ENCODE measurements at regions not wholly inside any gene's neighbourhood (a gene's known extent, or its start where the extent isn't known, plus 50 kb on each side); places are given as distances from the start of the nearest gene placed in this dataset.

- H3K9me3 ChIP-seq = no peaks in the 10 kb centered on the region
- DNase-seq (ENCODE audit: low spot score in 2 of 2) = no peak
- no peaks in the 10 kb centered on the region for H3K36me3 ChIP-seq
- H3K27ac ChIP-seq = no peak overlapping the region
- H3K27me3 ChIP-seq = no peaks in the 10 kb centered on the region
- peaks cover 0 to 8% (median 2%) of the 10 kb centered on the region in 4 donors for H3K4me1 ChIP-seq
- 64 to 72% methylated on average over 2 of the region's 2 CpGs for WGBS, 2 donors
- no peak overlapping the region for H3K4me3 ChIP-seq
- TF ChIP-seq POLR2A (IDR thresholded peaks at IDR 0.05) (no peak), CTCF (IDR thresholded peaks at IDR 0.05) (no peak), EP300 (IDR thresholded peaks at IDR 0.05) (no peak)
Measured at GRCh38 chr1:55821234-55821633, 606.1 kb upstream of the USP24 start.

DNA sequence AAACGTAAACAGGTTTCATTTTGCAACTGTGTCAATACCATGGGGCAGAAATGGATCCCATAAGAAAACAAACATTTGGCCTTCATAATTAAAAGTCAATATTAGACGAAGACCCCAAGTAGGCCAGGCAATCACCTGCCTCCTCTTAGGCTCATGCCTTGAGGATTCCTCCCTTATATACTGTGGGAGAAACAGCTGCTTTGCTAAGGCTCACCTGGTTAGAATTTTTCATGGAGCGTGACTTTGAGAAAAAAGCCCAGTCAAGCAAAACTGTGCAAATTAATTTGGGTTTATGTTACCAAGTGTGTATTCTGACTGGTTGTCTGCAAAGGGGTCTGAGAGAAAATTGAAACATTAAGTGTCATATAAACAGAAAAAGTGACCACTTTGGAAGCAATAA, 605.3 kb upstream of the USP24 start:
- H3K27ac ChIP-seq = no peak overlapping the region
- no peak for TF ChIP-seq EP300 (IDR thresholded peaks at IDR 0.05)
- no peak for TF ChIP-seq POLR2A (IDR thresholded peaks at IDR 0.05)
- TF ChIP-seq CTCF (IDR thresholded peaks at IDR 0.05) = no peak
- no peak overlapping the region for H3K4me3 ChIP-seq
- H3K27me3 ChIP-seq = no peaks in the 10 kb centered on the region
- DNase-seq (ENCODE audit: low spot score in 2 of 2) = no peak
- H3K36me3 ChIP-seq = no peaks in the 10 kb centered on the region
- 82 to 87% methylated on average over 3 of the region's 3 CpGs for WGBS, 2 donors
- H3K4me1 ChIP-seq = peaks cover 0 to 9% (median 3%) of the 10 kb centered on the region in 4 donors
- no peaks in the 10 kb centered on the region for H3K9me3 ChIP-seq

- Histone ChIP-seq H3K4me1 (peaks cover 0 to 9% (median 3%) of the 10 kb centered on the region in 4 donors), H3K27ac (no peak overlapping the region), H3K4me3 (no peak overlapping the region), H3K27me3 (no peaks in the 10 kb centered on the region), H3K36me3 (no peaks in the 10 kb centered on the region), H3K9me3 (no peaks in the 10 kb centered on the region)
- no peak for DNase-seq (ENCODE audit: low spot score in 2 of 2)
- no peak for TF ChIP-seq POLR2A (IDR thresholded peaks at IDR 0.05)
- TF ChIP-seq EP300 (IDR thresholded peaks at IDR 0.05) = no peak
- TF ChIP-seq CTCF (IDR thresholded peaks at IDR 0.05) = no peak
Measured at GRCh38 chr1:55819011-55819410, 603.8 kb upstream of the USP24 start.

DNA sequence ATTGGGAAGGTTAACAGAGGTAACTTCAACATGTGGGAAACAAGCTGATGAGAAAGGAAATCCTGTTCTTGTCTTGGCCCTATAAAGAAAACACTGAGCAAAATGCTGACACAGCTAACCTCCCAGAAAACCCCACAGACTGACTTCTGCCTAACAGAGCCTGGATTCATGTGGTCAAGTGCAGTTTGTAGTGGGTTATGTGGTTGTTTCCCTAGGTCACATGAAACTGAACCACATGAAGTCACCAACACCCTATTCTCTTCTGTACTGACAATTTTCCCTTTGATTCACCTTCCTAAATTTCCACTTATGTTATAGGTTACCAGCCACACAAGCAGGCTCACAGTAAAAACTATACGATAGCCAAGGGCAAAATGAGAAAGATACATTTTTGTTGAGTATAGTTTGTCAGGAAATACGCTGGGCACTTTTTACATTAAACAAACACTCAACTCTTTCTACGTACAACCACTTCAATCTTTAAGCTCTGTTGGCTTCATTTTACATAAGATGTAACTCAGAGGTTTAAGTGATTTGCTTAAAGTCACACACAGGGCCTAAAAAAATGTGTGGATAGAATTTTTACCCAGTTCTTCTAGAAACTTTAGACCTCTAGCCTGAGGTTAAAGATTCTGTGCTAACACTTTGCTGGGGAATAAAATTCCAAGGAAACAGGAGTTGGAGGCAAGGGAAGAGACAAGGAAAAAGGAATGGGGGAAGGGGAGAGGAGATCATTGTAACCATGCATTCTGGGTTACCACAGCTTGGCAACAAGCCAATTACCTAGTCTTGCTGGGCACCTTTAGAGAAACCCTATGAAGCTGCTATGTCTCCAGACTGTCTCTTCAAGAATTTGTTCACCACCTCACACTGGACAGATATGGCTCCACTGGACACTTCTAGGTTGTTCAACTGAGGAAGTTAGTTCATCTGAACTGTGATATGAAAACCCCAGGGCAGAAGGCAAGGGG, 601.6 kb upstream of the USP24 start:
- H3K27me3 ChIP-seq = no peaks in the 10 kb centered on the region
- TF ChIP-seq EP300 (IDR thresholded peaks at IDR 0.05) = peak in 1 of 2 donors; percentile 65
- TF ChIP-seq POLR2A (IDR thresholded peaks at IDR 0.05) = no peak
- TF ChIP-seq CTCF (IDR thresholded peaks at IDR 0.05) = no peak
- no peaks in the 10 kb centered on the region for H3K9me3 ChIP-seq
- H3K4me1 ChIP-seq = peaks cover 0 to 9% (median 3%) of the 10 kb centered on the region in 4 donors
- no peaks in the 10 kb centered on the region for H3K36me3 ChIP-seq
- H3K27ac ChIP-seq = peak overlapping the region in 2 of 4 donors; percentile 4 to 41
- no peak overlapping the region for H3K4me3 ChIP-seq
- 68 to 69% methylated on average over 3 of the region's 3 CpGs for WGBS, 2 donors
- peak in 1 of 2 donors; percentile 14 for DNase-seq (ENCODE audit: low spot score in 2 of 2)

- no peak for DNase-seq (ENCODE audit: low spot score in 2 of 2)
- no peaks in the 10 kb centered on the region for H3K36me3 ChIP-seq
- H3K4me1 ChIP-seq = peaks cover 0 to 9% (median 3%) of the 10 kb centered on the region in 4 donors
- WGBS, 2 donors = 59 to 66% methylated on average over 5 of the region's 5 CpGs
- no peak overlapping the region for H3K27ac ChIP-seq
- no peaks in the 10 kb centered on the region for H3K9me3 ChIP-seq
- no peak for TF ChIP-seq CTCF (IDR thresholded peaks at IDR 0.05)
- TF ChIP-seq EP300 (IDR thresholded peaks at IDR 0.05) = no peak
- no peak for TF ChIP-seq POLR2A (IDR thresholded peaks at IDR 0.05)
- H3K27me3 ChIP-seq = no peaks in the 10 kb centered on the region
- H3K4me3 ChIP-seq = no peak overlapping the region
Measured at GRCh38 chr1:55815745-55816455, 600.7 kb upstream of the USP24 start.

Measured in tibial nerve (tissue), 4 donors.